DND-41 (cell line): ENCODE measurements at regions not wholly inside any gene's neighbourhood (a gene's known extent, or its start where the extent isn't known, plus 50 kb on each side); places are given as distances from the start of the nearest gene placed in this dataset.

Experiments
- ATAC-seq: fragments of 200-7000 bp; cut with Tn5 transposase; 3 replicates; pipeline ENCODE4 v1.9.1; 2021; ENCODE audit warnings: low read depth; ENCODE audit not compliant: insufficient read depth
- DNase-seq: peaks from one replicate; pipeline ENCODE4 v3.0.0-alpha.2; 2020
- H2AFZ ChIP-seq: 2 replicates; pipeline ENCODE4 v1.6.0; 2012; ENCODE audit warnings: low read depth, low read length
- H3K27ac ChIP-seq: 2 replicates; pipeline ENCODE4 v1.5.1; 2012; ENCODE audit warnings: low read length, inconsistent platforms
- H3K27me3 ChIP-seq: fragments of 200-600 bp; sonication (generic); 2 replicates; pipeline ENCODE4 v1.6.0; 2012; ENCODE audit warnings: low read length, mild to moderate bottlenecking, inconsistent platforms; ENCODE audit not compliant: insufficient read depth, poor library complexity
- H3K36me3 ChIP-seq: 2 replicates; pipeline ENCODE4 v1.5.1; 2012; ENCODE audit warnings: low read length, inconsistent platforms; ENCODE audit not compliant: insufficient read depth
- H3K4me1 ChIP-seq: 2 replicates; pipeline ENCODE4 v1.5.1; 2012; ENCODE audit warnings: mild to moderate bottlenecking, low read length; ENCODE audit not compliant: insufficient read depth
- H3K4me2 ChIP-seq: 2 replicates; pipeline ENCODE4 v1.6.0; 2012; ENCODE audit warnings: mild to moderate bottlenecking, moderate library complexity, low read length, inconsistent platforms; ENCODE audit not compliant: insufficient read depth
- H3K4me3 ChIP-seq, 2 experiments: fragments of 200-600 bp in 1 of 2; shearing (Covaris generic) in 1 of 2; 2 replicates each; pipeline ENCODE4 v1.5.1; 2012 to 2016; ENCODE audit warnings: inconsistent platforms in 2 of 2, low read length in 2 of 2, mild to moderate bottlenecking in 2 of 2, low read depth in 1 of 2, moderate library complexity in 1 of 2
- H3K79me2 ChIP-seq: 2 replicates; pipeline ENCODE4 v1.6.0; 2012; ENCODE audit warnings: low read length, inconsistent platforms; ENCODE audit not compliant: insufficient read depth
- H3K9ac ChIP-seq: 2 replicates; pipeline ENCODE4 v1.6.0; 2012; ENCODE audit warnings: low read depth, mild to moderate bottlenecking, inconsistent platforms, low read length, moderate library complexity
- H3K9me3 ChIP-seq: 2 replicates; pipeline ENCODE4 v1.5.1; 2012; ENCODE audit warnings: low read length, moderate library complexity, mild to moderate bottlenecking, inconsistent platforms; ENCODE audit not compliant: insufficient read depth, severe bottlenecking
- H4K20me1 ChIP-seq: 2 replicates; pipeline ENCODE4 v1.6.0; 2012; ENCODE audit warnings: low read length; ENCODE audit not compliant: insufficient read depth
- EZH2 ChIP-seq: IDR thresholded peaks from 3 replicates; pipeline ENCODE4 v1.6.1; 2012; ENCODE audit warnings: borderline replicate concordance, low read depth, mild to moderate bottlenecking, moderate library complexity, low read length, inconsistent platforms; ENCODE audit not compliant: severe bottlenecking
- TF ChIP-seq, protein P1 (sequence below): IDR thresholded peaks from 2 replicates; pipeline ENCODE4 v1.5.1; 2012; ENCODE audit warnings: borderline replicate concordance, low read length, moderate library complexity, mild to moderate bottlenecking; ENCODE audit not compliant: poor library complexity, severe bottlenecking; ENCODE audit errors: extremely low read depth

DNA sequence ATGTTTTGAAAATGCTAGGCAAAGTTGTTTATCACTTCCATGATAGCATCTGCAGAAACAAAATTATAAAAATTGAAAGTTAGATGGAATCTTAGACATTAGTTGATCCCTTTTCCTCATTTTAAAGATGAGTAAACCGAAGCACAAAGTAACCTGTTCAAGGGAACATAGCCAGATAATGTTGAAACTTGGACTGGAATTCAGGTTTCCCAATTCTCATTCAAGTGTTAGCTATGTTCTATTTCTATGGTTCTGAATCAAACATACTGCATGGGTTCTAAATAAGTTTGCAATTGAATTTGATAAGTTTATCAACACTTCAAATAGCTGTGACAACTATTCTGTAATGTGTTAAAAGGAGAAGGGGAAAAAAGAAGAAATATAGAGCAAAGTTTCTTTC is 122.4 kb upstream of the SOX5 start:
- Histone ChIP-seq H3K4me2 (no peak overlapping the region), H2AFZ (no peak overlapping the region), H3K27ac (no peak overlapping the region), H3K9ac (no peak overlapping the region), H3K27me3 (no peaks in the 10 kb centered on the region), H4K20me1 (no peaks in the 10 kb centered on the region), H3K9me3 (no peaks in the 10 kb centered on the region), H3K4me3 (no peak overlapping the region), H3K79me2 (no peaks in the 10 kb centered on the region), H3K4me1 (no peaks in the 10 kb centered on the region), H3K36me3 (no peaks in the 10 kb centered on the region)
- TF ChIP-seq EZH2 = no peak
- TF ChIP-seq, protein P1, sequence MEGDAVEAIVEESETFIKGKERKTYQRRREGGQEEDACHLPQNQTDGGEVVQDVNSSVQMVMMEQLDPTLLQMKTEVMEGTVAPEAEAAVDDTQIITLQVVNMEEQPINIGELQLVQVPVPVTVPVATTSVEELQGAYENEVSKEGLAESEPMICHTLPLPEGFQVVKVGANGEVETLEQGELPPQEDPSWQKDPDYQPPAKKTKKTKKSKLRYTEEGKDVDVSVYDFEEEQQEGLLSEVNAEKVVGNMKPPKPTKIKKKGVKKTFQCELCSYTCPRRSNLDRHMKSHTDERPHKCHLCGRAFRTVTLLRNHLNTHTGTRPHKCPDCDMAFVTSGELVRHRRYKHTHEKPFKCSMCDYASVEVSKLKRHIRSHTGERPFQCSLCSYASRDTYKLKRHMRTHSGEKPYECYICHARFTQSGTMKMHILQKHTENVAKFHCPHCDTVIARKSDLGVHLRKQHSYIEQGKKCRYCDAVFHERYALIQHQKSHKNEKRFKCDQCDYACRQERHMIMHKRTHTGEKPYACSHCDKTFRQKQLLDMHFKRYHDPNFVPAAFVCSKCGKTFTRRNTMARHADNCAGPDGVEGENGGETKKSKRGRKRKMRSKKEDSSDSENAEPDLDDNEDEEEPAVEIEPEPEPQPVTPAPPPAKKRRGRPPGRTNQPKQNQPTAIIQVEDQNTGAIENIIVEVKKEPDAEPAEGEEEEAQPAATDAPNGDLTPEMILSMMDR = no peak
- DNase-seq = no peak
- ATAC-seq = no peak

DNA sequence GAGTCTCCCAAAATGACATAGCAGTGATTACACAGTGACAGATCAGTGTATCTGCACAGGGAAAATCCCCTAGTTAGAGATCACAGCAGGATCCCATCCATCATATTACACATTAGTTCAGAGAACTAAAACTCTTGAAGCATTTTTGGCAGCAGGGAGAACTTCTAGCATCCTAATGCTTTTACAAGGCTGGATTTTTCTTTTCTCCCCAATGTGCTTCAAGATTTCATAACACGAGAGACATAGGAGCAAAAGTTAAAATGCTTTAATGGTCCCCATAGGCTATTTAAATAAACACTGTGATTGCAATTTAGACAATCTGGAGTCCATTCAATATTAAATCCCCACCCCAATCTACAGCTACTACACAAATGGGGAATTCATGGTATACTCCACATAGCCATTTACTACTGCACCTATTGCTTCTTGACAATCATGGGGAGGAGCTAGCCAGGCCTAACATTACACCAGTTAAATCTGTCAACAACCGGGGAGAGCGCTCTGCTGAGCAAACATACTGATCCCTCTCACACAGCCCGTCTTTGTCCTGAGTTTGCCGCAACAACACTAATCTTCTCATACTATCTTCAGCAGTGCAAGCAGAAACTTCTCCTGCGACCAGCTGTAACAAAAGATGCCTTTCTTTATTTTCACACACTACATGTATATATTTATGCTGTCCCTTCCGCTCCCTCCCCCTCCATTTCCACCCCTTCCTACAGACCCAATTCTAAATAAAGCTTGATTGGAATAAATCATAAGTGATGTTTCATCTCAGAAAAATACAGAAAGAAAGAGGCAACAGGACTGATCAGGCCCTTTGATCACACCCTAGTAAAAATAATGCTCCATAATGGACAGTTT is 120.3 kb upstream of the SOX5 start:
- Histone ChIP-seq H3K79me2 (no peaks in the 10 kb centered on the region), H3K4me3 (no peak overlapping the region), H3K9ac (no peak overlapping the region), H3K27ac (no peak overlapping the region), H3K9me3 (no peaks in the 10 kb centered on the region), H4K20me1 (no peaks in the 10 kb centered on the region), H3K4me2 (no peak overlapping the region), H3K27me3 (no peaks in the 10 kb centered on the region), H2AFZ (no peak overlapping the region), H3K4me1 (no peaks in the 10 kb centered on the region), H3K36me3 (no peaks in the 10 kb centered on the region)
- ATAC-seq (no peak), DNase-seq (no peak)
- TF ChIP-seq, protein P1 = no peak
- no peak for TF ChIP-seq EZH2

DNA sequence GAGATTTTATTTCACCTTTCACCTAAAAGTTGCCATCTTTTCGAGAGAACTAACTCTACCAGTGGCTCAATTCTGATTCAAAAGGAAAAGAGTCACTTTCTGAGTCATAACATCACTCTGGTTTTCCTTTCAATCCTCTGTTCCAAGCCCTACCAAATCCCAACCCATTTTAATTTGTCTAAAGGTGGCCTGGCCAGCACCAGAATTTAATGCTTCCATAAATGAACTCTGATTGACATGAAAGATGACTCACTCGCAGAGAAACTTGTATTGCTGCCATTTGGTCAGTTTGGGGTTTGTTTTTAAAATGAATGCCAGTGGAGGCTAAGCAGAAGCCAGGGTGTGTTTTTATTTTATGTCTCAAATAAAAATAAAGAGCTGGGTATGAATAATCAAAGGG is 117.4 kb upstream of the SOX5 start:
- Histone ChIP-seq H3K79me2 (no peaks in the 10 kb centered on the region), H3K4me2 (no peak overlapping the region), H3K27me3 (no peaks in the 10 kb centered on the region), H4K20me1 (no peaks in the 10 kb centered on the region), H3K36me3 (no peaks in the 10 kb centered on the region), H3K27ac (no peak overlapping the region), H3K4me1 (no peaks in the 10 kb centered on the region), H3K9me3 (no peaks in the 10 kb centered on the region), H3K9ac (no peak overlapping the region), H3K4me3 (no peak overlapping the region), H2AFZ (no peak overlapping the region)
- DNase-seq (no peak), ATAC-seq (no peak)
- TF ChIP-seq, protein P1 = no peak
- TF ChIP-seq EZH2 = no peak
